ENCODE measurements at regions not wholly inside any gene's neighbourhood (a gene's known extent, or its start where the extent isn't known, plus 50 kb on each side); places are given as distances from the start of the nearest gene placed in this dataset.

DNA sequence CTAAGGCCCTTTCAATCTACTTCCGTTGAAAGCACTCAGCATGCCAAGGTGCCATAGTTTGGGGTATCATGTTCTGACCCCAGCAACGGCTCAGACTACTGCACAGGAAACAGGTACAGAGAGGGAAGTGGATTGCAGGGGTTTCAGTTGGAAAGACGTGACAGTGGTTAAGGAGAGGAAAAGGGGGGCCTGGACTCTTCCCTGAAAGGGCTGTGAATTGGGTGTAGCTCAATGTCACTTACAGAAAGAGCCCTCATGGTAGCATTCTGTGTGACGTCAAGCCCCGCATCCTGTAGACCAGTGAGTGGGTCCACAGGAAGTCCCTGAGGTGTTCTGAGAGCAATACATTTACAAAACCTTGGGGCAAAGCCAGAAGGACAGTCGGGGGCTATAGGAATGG is 121.5 kb upstream of the GYPC start:
- in situ Hi-C loops (cut with MboI; ENCODE audit: low sequenced_read_pairs), result no loop called here
- Histone ChIP-seq H3K9me3 (ENCODE audit: control insufficient read depth, insufficient read depth, low read length) (no peaks in the 10 kb centered on the region), H2AFZ (replicated peaks; ENCODE audit: low read length, poor library complexity) (no peak overlapping the region), H2AK9ac (replicated peaks; ENCODE audit: low read depth, low read length, poor library complexity) (no peak overlapping the region), H2BK15ac (ENCODE audit: low read depth, low read length) (no peak overlapping the region), H3K14ac (replicated peaks; ENCODE audit: low read depth, low read length) (no peak overlapping the region), H4K8ac (ENCODE audit: low read depth in 2 of 2, low read length in 2 of 2) (no peak overlapping the region), H3K18ac (ENCODE audit: low read depth, low read length) (no peak overlapping the region), H3K23ac (ENCODE audit: low read depth, low read length) (no peak overlapping the region), H3K4ac (ENCODE audit: low read depth, low read length) (no peak overlapping the region), H2BK120ac (ENCODE audit: low read depth, low read length) (no peak overlapping the region), H2BK5ac (ENCODE audit: low read depth, low read length, poor library complexity, severe bottlenecking) (no peak overlapping the region), H3K9ac (ENCODE audit: low read depth, low read length) (no peak overlapping the region), H4K5ac (ENCODE audit: low read depth, low read length) (no peak overlapping the region), H2BK20ac (ENCODE audit: low read depth, low read length) (no peak overlapping the region), H3K4me3 (ENCODE audit: insufficient read depth, low read depth, low read length) (no peak overlapping the region), H3K4me2 (ENCODE audit: low read depth, low read length) (no peak overlapping the region), H3K27ac (ENCODE audit: insufficient read depth, low read length) (no peak overlapping the region), H3K9me1 (ENCODE audit: insufficient read depth, low read length) (no peaks in the 10 kb centered on the region), H3K79me1 (ENCODE audit: low read depth in 1 of 2, low read length in 2 of 2) (no peaks in the 10 kb centered on the region), H3K4me1 (ENCODE audit: control insufficient read depth, insufficient read depth, low read length) (no peaks in the 10 kb centered on the region), H3K56ac (ENCODE audit: extremely low read depth, insufficient read depth, low read length) (no peak overlapping the region), H4K91ac (ENCODE audit: insufficient read depth, low read depth, low read length) (no peak overlapping the region), H4K20me1 (ENCODE audit: insufficient read depth, low read length) (no peaks in the 10 kb centered on the region), H3K36me3 (ENCODE audit: control insufficient read depth, insufficient read depth, low read length) (no peaks in the 10 kb centered on the region), H3K27me3 (ENCODE audit: control insufficient read depth, insufficient read depth, low read length) (no peaks in the 10 kb centered on the region), H2AK5ac (ENCODE audit: low read depth, low read length) (no peak overlapping the region)
- BruUV-seq (replicated peaks), result no TSS peak
- DNase-seq (no peak), ATAC-seq (ENCODE audit: low read depth) (no peak)
- TF ChIP-seq RFX5 (IDR thresholded peaks at IDR 0.05; ENCODE audit: low read depth, low read length) (no peak), CEBPB (IDR thresholded peaks at IDR 0.05; ENCODE audit: low read depth, low read length) (no peak), RAD21 (IDR thresholded peaks at IDR 0.05; ENCODE audit: low read length) (no peak), NFE2L2 (IDR thresholded peaks at IDR 0.05; ENCODE audit: low read depth, low read length) (no peak), RCOR1 (IDR thresholded peaks at IDR 0.05; ENCODE audit: insufficient replicate concordance, low read length) (no peak), POLR2A (IDR thresholded peaks at IDR 0.05; ENCODE audit: low read depth, low read length) (no peak), MXI1 (IDR thresholded peaks at IDR 0.05; ENCODE audit: borderline replicate concordance, low read depth, low read length) (no peak), MAZ (IDR thresholded peaks at IDR 0.05; ENCODE audit: borderline replicate concordance, low read depth, low read length) (no peak), SMC3 (IDR thresholded peaks at IDR 0.05; ENCODE audit: low read depth, low read length) (no peak), BHLHE40 (IDR thresholded peaks at IDR 0.05; ENCODE audit: low read depth, low read length) (no peak), FOS (IDR thresholded peaks at IDR 0.05; ENCODE audit: low read depth, low read length) (no peak), MAFK (IDR thresholded peaks at IDR 0.05; ENCODE audit: low read depth, low read length) (no peak), CHD1 (IDR thresholded peaks at IDR 0.05; ENCODE audit: low read depth, low read length) (no peak)
- TF ChIP-seq, protein P1, sequence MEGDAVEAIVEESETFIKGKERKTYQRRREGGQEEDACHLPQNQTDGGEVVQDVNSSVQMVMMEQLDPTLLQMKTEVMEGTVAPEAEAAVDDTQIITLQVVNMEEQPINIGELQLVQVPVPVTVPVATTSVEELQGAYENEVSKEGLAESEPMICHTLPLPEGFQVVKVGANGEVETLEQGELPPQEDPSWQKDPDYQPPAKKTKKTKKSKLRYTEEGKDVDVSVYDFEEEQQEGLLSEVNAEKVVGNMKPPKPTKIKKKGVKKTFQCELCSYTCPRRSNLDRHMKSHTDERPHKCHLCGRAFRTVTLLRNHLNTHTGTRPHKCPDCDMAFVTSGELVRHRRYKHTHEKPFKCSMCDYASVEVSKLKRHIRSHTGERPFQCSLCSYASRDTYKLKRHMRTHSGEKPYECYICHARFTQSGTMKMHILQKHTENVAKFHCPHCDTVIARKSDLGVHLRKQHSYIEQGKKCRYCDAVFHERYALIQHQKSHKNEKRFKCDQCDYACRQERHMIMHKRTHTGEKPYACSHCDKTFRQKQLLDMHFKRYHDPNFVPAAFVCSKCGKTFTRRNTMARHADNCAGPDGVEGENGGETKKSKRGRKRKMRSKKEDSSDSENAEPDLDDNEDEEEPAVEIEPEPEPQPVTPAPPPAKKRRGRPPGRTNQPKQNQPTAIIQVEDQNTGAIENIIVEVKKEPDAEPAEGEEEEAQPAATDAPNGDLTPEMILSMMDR (conservative IDR thresholded peaks at IDR 0.05; ENCODE audit: low read depth, low read length), result no peak
- TF ChIP-seq, protein P2, sequence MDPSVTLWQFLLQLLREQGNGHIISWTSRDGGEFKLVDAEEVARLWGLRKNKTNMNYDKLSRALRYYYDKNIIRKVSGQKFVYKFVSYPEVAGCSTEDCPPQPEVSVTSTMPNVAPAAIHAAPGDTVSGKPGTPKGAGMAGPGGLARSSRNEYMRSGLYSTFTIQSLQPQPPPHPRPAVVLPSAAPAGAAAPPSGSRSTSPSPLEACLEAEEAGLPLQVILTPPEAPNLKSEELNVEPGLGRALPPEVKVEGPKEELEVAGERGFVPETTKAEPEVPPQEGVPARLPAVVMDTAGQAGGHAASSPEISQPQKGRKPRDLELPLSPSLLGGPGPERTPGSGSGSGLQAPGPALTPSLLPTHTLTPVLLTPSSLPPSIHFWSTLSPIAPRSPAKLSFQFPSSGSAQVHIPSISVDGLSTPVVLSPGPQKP (IDR thresholded peaks at IDR 0.05; ENCODE audit: borderline replicate concordance, low read depth, low read length), result no peak
- TF ChIP-seq, protein P3, sequence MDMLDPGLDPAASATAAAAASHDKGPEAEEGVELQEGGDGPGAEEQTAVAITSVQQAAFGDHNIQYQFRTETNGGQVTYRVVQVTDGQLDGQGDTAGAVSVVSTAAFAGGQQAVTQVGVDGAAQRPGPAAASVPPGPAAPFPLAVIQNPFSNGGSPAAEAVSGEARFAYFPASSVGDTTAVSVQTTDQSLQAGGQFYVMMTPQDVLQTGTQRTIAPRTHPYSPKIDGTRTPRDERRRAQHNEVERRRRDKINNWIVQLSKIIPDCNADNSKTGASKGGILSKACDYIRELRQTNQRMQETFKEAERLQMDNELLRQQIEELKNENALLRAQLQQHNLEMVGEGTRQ (IDR thresholded peaks at IDR 0.05; ENCODE audit: low read depth, low read length), result no peak
- ChIA-PET CTCF (no interaction called here), POLR2A (ENCODE audit: unreplicated experiment) (no interaction called here)
- intact Hi-C loops (cut with micrococcal nuclease), result no loop called here
- dilution Hi-C loops (cut with HindIII; ENCODE audit: low sequenced_read_pairs, unreplicated experiment), result no loop called here
- no CpG with 5 or more reads among the region's 6 CpGs for WGBS, 2 experiments (ENCODE audit: extremely low coverage in 2 of 2, insufficient read length in 1 of 2)

All from IMR-90 (cell line).